Medulla oblongata (tissue), 1 donor: ENCODE measurements at regions not wholly inside any gene's neighbourhood (a gene's known extent, or its start where the extent isn't known, plus 50 kb on each side); places are given as distances from the start of the nearest gene placed in this dataset.
"Not testable (repeated sequence)": the region's sequence is repeated elsewhere in the genome, so short reads cannot be mapped to it uniquely, and the experiment has no call there.

Experiments
- DNase-seq: peaks from one replicate; pipeline ENCODE4 v3.0.0-alpha.2; 2015; ENCODE audit errors: extremely low spot score

GRCh38 chr6:14389776-14390175 is 272.2 kb downstream of the CD83 start:
- DNase-seq, result not testable (repeated sequence)

DNA sequence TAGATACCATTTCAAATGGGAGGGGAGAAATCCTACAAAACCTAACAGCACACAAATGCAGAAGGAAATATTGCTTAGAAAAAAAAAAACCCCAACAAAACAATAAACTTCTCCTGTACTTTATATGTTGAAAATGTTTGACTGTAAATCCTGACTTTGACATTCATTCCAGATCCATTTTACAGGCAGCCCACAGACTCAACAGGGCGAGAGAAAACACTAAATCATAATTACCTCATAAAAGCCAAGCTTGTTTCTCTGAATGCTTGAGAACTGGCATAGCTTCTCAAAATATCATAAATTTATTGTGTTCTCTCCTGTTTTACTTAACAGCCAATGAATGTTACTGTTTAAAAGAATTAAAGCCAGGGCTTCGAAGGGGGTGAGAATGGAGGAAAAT is 273.2 kb downstream of the CD83 start:
- DNase-seq, result no peak

DNA sequence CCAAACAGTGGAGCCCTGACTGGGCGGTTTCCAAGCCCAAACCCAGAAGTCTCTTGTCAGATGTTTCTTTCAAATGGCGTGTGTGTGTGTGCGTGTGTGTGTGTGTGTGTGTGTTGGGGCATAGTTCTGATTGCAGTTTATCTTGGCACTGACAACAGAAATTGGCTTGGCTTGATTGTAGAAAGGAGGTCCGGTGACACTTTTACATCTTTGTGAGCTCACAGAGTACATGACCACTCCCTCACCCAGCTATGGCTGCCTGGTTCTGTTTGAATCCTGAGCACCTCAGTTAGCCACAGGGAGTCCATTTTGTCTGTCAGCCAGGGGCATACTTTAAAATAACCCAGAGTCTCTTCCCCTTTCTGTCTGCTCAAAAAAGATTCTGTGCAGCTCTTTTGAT is 276.3 kb downstream of the CD83 start:
- no peak for DNase-seq

- no peak for DNase-seq
Observed at GRCh38 chr6:14396392-14396791, 278.8 kb downstream of the CD83 start.

DNA sequence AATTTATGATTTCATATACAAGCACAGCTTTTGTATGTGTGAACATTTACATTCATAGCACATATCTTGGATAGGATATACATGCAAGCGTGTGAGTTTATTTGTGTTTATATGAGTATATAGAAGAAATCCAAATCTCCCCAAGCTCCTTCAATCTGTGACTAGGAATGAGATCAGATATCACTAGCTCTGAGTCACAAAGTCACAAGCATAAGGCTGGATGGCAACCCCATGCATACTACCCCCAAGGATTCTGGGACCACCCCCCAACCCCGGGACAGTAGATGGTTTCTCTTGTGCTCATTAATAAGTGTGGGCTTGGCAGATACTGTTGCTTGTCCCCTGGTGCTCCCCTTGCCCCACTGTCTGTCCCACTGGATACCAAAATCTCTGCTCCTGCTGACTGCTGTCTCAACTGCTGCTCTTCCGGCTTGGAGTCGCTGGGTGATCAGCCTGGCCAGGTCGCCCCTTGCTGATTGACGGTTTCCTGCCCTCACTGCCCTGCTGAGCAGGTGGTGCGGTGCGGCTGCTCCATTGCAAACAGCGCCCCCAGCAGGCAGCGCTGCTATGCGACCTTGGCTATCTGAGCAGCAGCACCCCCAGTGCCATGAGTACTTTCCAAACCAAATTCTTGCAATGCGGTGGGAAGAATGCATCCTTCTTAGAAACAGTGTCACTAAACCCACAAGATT is 279.4 kb downstream of the CD83 start:
- DNase-seq, result no peak

- no peak for DNase-seq
Observed at GRCh38 chr6:14397518-14397901, 279.9 kb downstream of the CD83 start.

GRCh38 chr6:14398953-14399352 is 281.4 kb downstream of the CD83 start:
- no peak for DNase-seq

DNA sequence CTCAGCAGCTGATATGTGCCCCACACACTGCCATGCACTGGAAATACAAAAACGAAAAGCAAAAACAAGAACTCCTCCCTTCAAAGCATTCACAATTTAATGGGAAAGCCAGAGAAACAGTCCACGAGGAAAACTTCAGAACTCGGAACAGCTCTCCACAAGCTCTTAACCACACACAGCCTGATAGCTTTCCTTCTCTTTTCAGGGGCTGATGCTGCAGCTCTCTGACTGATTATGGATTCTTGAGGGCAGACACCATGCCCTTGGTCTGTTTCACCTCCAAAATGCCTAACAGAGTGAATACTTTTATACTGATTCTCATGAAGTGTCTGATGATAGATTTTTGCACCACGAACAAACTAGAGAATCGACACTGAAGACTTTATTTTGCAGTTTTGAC is 282.1 kb downstream of the CD83 start:
- DNase-seq, result no peak

- no peak for DNase-seq
Observed at GRCh38 chr6:14401246-14401645, 283.7 kb downstream of the CD83 start.

- DNase-seq, result no peak
Observed at GRCh38 chr6:14406614-14407331, 289.2 kb downstream of the CD83 start.

DNA sequence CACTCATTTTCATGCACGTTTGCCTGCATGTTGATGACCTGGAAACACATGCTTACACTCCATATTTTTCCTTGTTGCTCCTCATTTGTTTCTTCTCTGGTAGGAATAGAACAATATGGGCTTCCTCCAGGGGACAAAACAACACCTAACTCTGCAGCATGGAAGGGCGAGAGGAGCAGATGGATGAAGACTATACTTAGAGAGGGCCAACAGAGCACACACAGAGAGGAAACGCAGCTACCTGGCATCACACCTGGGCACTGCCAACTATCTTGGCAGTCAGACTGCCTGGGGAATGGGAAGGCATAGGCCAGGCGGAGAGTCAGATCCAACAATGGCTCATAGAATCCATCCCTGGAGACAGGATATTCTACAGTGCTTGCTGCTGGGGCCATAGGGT is 290.9 kb downstream of the CD83 start:
- DNase-seq, result no peak

- DNase-seq, result no peak
Observed at GRCh38 chr6:14412026-14412425, 294.5 kb downstream of the CD83 start.

DNA sequence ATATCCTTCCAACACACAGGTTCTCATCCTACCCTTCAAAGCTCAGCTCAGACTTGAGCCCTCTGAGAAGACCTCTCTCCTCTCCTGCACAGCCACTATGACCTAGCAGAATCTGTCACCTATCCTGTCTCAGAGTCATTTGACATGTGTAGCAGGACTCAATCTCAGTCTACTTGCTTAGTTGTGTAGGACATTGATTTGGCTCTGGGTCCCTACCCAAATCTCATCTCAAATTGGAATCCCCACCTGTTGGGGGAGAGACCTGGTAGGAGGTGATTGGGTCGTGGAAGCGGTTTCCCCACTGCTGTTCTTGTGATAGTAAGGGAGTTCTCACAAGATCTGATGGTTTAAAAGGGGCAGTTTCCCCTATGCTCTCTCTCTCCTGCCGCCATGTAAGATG is 297.9 kb downstream of the CD83 start:
- no peak for DNase-seq

- DNase-seq, result no peak
Observed at GRCh38 chr6:14417377-14417776, 299.8 kb downstream of the CD83 start.

DNA sequence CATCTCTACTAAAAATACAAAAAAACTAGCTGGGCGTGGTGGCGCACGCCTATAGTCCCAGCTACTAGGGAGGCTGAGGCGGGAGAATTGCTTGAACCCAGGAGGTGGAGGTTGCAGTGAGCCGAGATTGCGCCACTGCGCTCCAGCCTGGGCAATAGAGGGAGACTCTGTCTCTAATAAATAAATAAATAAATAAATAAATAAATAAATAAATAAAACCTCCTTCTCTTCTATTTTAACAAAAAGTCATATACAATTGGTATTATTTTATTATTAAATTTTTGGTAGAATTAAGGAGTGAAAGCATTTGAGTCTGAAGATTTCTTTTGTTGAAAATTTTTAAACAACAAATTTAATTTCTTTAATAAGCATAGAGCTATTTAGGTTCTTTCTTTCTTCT is 301.7 kb downstream of the CD83 start:
- not testable (repeated sequence) for DNase-seq

- DNase-seq, result no peak
Observed at GRCh38 chr6:14422061-14422460, 304.5 kb downstream of the CD83 start.

DNA sequence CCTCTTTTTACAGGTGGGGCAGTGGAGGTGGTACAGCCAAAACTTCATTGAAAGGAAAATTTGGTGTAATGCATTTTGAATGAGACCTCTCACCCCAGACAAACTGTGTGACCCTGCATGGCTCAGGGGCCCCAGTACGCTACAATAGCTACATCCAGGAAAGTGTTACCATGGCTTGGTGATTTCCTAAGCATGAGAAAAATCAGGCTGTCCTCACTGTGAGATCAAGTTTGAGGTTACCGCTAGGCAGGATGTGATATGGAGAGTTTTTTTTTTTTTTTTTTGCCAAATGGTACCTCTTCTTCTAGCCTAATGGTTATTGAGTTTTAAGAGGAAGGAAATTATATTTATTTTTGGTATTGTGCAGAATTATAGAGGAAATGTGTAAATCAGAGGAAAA is 305.3 kb downstream of the CD83 start:
- no peak for DNase-seq

- DNase-seq, result no peak
Observed at GRCh38 chr6:14423330-14423729, 305.8 kb downstream of the CD83 start.

DNA sequence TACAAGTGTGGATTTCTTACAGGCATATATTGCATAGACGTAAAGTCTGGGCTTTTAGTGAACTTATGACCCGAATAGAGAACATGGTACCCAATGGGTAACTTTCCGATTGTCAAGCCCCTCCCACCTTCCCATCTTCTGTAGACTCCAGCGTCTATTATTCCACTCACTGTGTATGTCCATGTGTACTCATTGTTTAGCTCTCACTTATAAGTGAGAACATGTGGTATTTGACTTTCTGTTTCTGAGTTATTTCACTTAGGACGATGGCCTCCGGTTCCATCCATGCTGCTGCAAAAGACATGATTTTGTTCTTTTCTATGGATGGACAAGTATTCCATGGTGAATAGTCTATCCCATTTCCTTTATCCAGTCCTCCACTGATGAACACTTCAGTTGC is 306.4 kb downstream of the CD83 start:
- no peak for DNase-seq

- DNase-seq, result no peak
Observed at GRCh38 chr6:14425805-14426204, 308.2 kb downstream of the CD83 start.

DNA sequence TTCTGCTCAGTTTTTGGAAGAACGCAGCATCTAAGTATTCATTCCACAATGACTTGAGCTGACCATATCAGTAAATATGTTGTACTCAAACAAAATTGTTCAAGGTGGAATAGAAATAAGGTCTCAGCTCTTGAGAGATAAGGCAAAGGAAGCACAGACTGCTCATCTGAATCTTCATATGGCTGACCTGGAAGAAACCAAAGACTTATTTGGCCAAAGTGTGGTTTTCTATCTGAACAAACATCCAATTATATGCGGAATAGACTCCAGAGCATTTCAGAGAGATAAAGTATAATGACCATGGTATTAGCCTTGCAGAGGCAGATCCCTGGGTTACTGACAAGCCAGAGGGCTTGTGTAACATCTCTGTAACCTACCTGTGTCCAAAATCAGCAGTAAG is 308.7 kb downstream of the CD83 start:
- DNase-seq, result no peak

DNA sequence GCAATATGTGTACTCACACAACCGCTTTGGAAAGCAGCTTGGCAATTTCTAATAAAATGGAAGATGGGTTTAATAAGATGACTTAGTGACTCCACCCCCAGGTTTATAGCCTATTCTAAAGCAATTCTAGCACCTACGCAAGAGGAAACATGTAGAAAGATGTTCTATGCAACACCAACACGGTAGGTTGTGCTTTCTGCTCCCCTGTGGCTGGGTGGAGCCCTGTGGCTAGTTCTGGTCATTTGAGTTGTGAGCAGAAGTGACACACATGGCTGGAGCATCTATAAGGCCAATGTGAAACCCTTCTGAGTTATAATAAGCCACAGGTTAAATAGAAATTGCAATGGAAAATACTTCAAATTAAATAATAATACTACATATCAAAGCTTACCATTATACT is 310.7 kb downstream of the CD83 start:
- no peak for DNase-seq

DNA sequence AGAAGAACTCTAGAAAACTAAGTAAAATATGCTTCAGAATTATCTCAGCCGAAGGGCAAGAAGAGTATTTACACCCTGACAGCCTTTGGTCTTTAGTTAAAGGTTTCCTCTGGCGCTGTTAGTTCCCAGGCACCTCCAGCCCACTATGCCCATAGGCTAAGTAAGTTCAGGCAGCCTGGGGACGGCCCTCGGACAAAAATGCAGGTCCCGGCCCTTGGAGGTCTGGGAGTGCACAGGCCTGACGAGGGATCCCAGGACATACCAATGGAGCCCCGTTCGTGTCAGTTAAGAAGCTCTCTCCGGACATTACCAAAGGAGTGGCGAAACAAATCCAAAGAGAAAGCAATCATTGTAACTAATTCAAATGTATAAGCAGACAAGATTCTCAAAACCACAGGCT is 311.8 kb downstream of the CD83 start:
- no peak for DNase-seq

GRCh38 chr6:14430218-14430617 is 312.6 kb downstream of the CD83 start:
- DNase-seq, result no peak
